Esophagus muscularis mucosa (tissue), 4 donors: ENCODE measurements at regions not wholly inside any gene's neighbourhood (a gene's known extent, or its start where the extent isn't known, plus 50 kb on each side); places are given as distances from the start of the nearest gene placed in this dataset.

Experiments
- DNase-seq: peaks from one replicate; pipeline ENCODE4 v3.0.0-alpha.2; 2017; ENCODE audit errors: extremely low spot score
- H3K27ac ChIP-seq, 4 donors: fragments of 200-600 bp; sonication (generic); replicated peaks in 1 of 4; 1 replicate in 3 of 4; 2 replicates in 1 of 4; pipeline ENCODE4 v1.5.1; 2016 to 2019; ENCODE audit warnings: mild to moderate bottlenecking in 1 of 4
- H3K27me3 ChIP-seq, 4 donors: fragments of 200-600 bp; sonication (generic); one replicate each; pipeline versions ENCODE4 v1.5.1 to v1.6.0; 2016 to 2019
- H3K36me3 ChIP-seq, 4 donors: fragments of 200-600 bp; sonication (generic); one replicate each; pipeline ENCODE4 v1.5.1; 2016 to 2019
- H3K4me1 ChIP-seq, 4 donors: fragments of 200-600 bp; sonication (generic); one replicate each; pipeline ENCODE4 v1.5.1; 2016 to 2019
- H3K4me3 ChIP-seq, 4 donors: fragments of 200-600 bp; sonication (generic); 1 replicate in 2 of 4; 2 replicates in 2 of 4; pipeline ENCODE4 v1.5.1; 2016 to 2019; ENCODE audit warnings: mild to moderate bottlenecking in 4 of 4, moderate library complexity in 1 of 4
- H3K9me3 ChIP-seq, 4 donors: fragments of 200-600 bp; sonication (generic); 1 replicate in 3 of 4; 2 replicates in 1 of 4; pipeline ENCODE4 v1.5.1; 2016 to 2019
- EP300 ChIP-seq: sonication (generic); formaldehyde crosslinking; IDR thresholded peaks from one replicate; pipeline ENCODE4 v1.6.1; 2017; ENCODE audit warnings: antibody characterized with exemption
- POLR2A ChIP-seq: fragments of 450-650 bp; IDR thresholded peaks from one replicate; pipeline ENCODE4 v1.6.1; 2017; ENCODE audit warnings: antibody characterized with exemption, moderate library complexity, mild to moderate bottlenecking, low read depth
- POLR2AphosphoS5 ChIP-seq, 2 donors: sonication (generic); formaldehyde crosslinking; IDR thresholded peaks; one replicate each; pipeline ENCODE4 v1.6.1; 2017; ENCODE audit warnings: antibody characterized with exemption in 2 of 2
- WGBS: methylation state at CpG from one replicate; pipeline ENCODE4 v1.1.5; 2018; 5-methylcytosine and 5-hydroxymethylcytosine counted together
- intact Hi-C: fragments of 100-400 bp; cut with DNase I; formaldehyde crosslinking; loops from one replicate; pipeline ENCODE4 v1.15.1; 2023
- TF ChIP-seq, protein P1 (sequence below), 3 experiments: fragments of 200-600 bp in 2 of 3; fragments of 450-650 bp in 1 of 3; sonication (generic) in 2 of 3; IDR thresholded peaks; one replicate each; pipeline ENCODE4 v1.5.1; 2017 to 2019; ENCODE audit warnings: antibody characterized with exemption in 3 of 3, mild to moderate bottlenecking in 2 of 3, moderate library complexity in 1 of 3

DNA sequence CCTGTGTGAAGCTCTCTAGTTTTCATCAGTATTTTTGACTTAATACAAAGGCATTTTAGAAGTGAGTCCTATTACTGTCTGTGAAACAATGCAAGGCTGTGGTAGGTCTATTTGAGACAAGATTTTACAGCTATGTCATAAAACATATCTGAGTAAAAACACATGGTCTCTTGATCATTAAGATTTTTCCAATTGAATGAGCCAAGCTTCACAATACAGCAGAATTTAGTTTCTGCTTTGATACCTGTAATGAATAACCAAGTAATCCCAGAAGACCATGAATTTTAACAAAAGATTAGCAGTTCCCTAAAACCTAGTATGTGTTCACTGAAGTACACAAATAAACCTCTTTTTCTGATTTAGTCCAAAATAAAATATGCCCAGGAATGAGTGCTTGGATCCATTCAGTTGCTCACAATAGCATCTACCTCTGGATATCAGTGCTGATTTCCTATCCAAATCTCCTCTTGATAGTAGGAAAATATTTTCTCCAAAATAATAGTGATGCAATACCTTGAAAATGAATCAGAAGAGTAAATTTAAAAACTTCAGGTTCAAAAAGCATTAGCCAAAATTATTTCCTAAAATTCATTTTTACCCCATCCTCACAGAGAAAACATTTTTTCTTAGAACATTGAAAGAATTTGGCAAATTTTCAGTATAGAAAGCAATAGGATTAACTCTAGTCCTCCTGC is 533.5 kb upstream of the SGCG start:
- Histone ChIP-seq H3K4me3 (no peak overlapping the region), H3K27me3 (no peaks in the 10 kb centered on the region), H3K27ac (no peak overlapping the region), H3K9me3 (no peaks in the 10 kb centered on the region), H3K36me3 (no peaks in the 10 kb centered on the region), H3K4me1 (no peaks in the 10 kb centered on the region)
- TF ChIP-seq EP300 (no peak), POLR2AphosphoS5 (IDR thresholded peaks at IDR 0.05) (no peak), POLR2A (no peak)
- TF ChIP-seq, protein P1, sequence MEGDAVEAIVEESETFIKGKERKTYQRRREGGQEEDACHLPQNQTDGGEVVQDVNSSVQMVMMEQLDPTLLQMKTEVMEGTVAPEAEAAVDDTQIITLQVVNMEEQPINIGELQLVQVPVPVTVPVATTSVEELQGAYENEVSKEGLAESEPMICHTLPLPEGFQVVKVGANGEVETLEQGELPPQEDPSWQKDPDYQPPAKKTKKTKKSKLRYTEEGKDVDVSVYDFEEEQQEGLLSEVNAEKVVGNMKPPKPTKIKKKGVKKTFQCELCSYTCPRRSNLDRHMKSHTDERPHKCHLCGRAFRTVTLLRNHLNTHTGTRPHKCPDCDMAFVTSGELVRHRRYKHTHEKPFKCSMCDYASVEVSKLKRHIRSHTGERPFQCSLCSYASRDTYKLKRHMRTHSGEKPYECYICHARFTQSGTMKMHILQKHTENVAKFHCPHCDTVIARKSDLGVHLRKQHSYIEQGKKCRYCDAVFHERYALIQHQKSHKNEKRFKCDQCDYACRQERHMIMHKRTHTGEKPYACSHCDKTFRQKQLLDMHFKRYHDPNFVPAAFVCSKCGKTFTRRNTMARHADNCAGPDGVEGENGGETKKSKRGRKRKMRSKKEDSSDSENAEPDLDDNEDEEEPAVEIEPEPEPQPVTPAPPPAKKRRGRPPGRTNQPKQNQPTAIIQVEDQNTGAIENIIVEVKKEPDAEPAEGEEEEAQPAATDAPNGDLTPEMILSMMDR (IDR thresholded peaks at IDR 0.05): no peak
- intact Hi-C loops: no loop called here
- DNase-seq: no peak

DNA sequence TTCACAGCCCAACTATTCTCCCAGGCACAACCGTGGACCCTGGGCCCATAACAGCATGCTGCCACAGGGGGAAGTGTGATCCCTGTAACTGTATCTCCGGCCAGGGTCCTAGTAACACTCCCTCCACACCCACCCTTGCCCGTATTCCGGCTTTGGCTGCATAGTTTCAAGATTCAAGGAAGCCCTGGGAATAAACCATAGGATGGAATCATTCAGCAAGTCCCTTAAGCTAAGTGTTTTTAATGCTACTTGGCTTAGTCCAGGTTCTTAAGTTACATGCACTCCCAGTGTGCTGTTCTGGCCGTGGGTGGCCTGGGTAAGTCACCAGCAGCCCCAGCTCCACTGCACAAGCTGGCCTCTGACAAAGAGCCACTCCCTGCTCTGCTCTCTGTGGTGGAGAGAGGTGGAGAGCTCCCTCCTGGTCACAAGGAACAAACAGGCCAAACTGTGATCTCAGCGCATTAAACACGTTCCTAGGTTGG is 532.4 kb upstream of the SGCG start:
- WGBS: 61% methylated on average over 7 of the region's 7 CpGs

DNA sequence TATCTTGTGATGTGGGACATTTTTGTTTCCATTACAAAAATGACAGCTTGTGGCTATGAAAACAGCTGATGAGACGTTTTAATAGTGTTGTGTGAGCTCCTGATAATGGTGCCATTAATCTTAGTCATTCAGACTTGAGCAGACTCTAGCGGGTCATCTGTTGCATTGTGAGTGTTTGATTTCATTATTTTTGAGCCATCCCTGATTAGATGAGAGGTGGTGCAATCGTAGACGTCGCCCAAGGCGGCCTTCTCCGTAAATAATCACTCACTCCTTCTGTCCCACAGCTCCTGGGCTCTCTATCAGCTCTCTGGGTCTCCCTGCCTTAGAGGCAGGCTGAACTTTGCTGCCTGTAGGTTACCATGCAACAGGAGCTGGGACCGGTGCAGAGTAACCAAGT is 528.0 kb upstream of the SGCG start:
- no peak overlapping the region for H3K27ac ChIP-seq
- H3K4me1 ChIP-seq: no peaks in the 10 kb centered on the region
- TF ChIP-seq, protein P1 (IDR thresholded peaks at IDR 0.05): no peak
- no peak for TF ChIP-seq POLR2A
- TF ChIP-seq POLR2AphosphoS5 (IDR thresholded peaks at IDR 0.05): no peak
- no peak for TF ChIP-seq EP300
- intact Hi-C loops: no loop called here
- H3K27me3 ChIP-seq: no peaks in the 10 kb centered on the region
- H3K9me3 ChIP-seq: no peaks in the 10 kb centered on the region
- 73% methylated on average over 8 of the region's 8 CpGs for WGBS
- no peak for DNase-seq
- H3K4me3 ChIP-seq: no peak overlapping the region
- no peaks in the 10 kb centered on the region for H3K36me3 ChIP-seq

More for the DNA sequence above, 532.4 kb upstream of the SGCG start:
- Histone ChIP-seq H3K4me1 (no peaks in the 10 kb centered on the region), H3K27ac (no peak overlapping the region), H3K36me3 (no peaks in the 10 kb centered on the region), H3K27me3 (no peaks in the 10 kb centered on the region), H3K9me3 (no peaks in the 10 kb centered on the region), H3K4me3 (no peak overlapping the region)
- DNase-seq: no peak
- intact Hi-C loops: no loop called here
- TF ChIP-seq, protein P1 (IDR thresholded peaks at IDR 0.05): no peak
- no peak for TF ChIP-seq EP300
- TF ChIP-seq POLR2AphosphoS5 (IDR thresholded peaks at IDR 0.05): no peak
- TF ChIP-seq POLR2A: no peak

DNA sequence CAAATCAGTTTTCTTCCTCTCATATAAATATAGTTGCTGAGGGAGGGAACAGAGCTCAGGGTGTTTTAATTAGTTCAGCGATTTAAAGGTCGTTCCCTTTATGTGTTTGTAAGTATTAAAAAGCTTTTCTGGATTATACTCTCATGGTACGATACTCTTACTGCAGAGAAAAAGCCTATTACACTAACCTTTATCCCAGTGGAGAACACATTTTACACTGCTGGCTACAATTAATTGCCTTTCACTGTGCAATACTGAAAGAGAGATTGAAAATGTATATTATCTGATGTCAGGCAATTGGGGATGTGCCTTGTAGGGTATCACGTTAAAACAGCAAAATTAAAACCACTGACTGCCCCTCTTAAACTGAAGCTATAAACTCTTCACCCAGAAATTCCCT is 526.9 kb upstream of the SGCG start:
- TF ChIP-seq, protein P1 (IDR thresholded peaks at IDR 0.05): no peak
- TF ChIP-seq POLR2A: no peak
- no peak for TF ChIP-seq POLR2AphosphoS5 (IDR thresholded peaks at IDR 0.05)
- no peak for TF ChIP-seq EP300
- no peak for DNase-seq
- Histone ChIP-seq H3K27ac (no peak overlapping the region), H3K4me3 (no peak overlapping the region), H3K9me3 (no peaks in the 10 kb centered on the region), H3K4me1 (no peaks in the 10 kb centered on the region), H3K27me3 (no peaks in the 10 kb centered on the region), H3K36me3 (no peaks in the 10 kb centered on the region)
- intact Hi-C loops: no loop called here
- WGBS: 75% methylated on average over 4 of the region's 4 CpGs
